ENCODE measurements at regions not wholly inside any gene's neighbourhood (a gene's known extent, or its start where the extent isn't known, plus 50 kb on each side); places are given as distances from the start of the nearest gene placed in this dataset.

GRCh38 chr15:81914734-81915256 is 131.0 kb downstream of the MEX3B start:
- TF ChIP-seq CTCF (IDR thresholded peaks at IDR 0.05) (no peak), POLR2A (IDR thresholded peaks at IDR 0.05) (no peak)
